Central memory CD4-positive, alpha-beta T cell (primary cell): ENCODE measurements at regions not wholly inside any gene's neighbourhood (a gene's known extent, or its start where the extent isn't known, plus 50 kb on each side); places are given as distances from the start of the nearest gene placed in this dataset.

ENCODE experiments used
- DNase-seq: peaks from one replicate; pipeline ENCODE4 v3.0.0; 2022

DNA sequence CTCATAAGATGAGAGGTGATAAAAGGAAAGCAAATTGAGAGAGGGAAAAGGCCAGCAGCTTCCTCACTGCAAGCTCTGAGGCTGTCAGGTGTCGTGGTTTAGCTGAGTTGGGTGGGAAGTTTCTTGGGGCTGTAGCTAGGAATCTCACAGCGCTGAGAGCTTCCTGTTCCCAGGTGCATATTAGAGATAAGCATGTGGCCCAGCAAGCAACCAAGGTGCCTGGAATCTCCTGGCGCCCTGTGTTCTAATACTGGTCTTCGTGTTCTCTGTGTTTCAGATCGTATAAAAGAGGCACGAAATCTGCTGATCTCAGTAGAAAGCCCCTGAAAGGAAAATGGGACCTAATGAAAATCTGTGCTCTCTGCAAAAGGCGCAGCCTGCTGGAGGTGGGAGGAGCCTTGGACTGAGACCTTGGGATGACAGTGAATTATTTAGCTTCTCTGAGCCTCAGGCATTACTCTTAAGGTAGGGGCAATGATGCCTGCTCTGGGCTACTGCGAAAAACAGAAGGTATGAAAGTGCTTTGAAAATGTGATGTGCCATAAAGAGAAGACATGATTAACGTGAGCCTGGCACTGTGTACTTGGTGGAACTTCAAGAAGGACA lies 499.9 kb downstream of the TBL1XR1 start:
- no peak for DNase-seq

DNA sequence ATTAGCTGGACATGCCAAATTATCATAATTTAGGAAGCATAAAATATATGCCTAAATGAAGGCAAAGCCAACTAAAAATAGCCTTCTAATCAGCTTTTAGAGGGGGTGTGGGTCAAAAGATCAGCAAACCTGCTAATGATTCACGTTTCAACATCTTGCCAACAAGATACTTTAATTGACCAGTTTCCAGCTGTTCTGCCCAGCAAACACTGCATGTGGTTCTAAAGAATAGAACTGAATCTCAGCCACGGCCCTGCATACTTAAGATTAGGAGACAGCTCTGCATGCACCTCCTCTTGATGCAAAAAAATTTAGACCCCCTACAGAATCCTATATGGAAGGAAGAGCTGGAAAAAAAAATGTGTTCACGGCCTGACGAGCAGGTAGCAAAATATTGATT lies 500.5 kb downstream of the TBL1XR1 start:
- no peak for DNase-seq

DNA sequence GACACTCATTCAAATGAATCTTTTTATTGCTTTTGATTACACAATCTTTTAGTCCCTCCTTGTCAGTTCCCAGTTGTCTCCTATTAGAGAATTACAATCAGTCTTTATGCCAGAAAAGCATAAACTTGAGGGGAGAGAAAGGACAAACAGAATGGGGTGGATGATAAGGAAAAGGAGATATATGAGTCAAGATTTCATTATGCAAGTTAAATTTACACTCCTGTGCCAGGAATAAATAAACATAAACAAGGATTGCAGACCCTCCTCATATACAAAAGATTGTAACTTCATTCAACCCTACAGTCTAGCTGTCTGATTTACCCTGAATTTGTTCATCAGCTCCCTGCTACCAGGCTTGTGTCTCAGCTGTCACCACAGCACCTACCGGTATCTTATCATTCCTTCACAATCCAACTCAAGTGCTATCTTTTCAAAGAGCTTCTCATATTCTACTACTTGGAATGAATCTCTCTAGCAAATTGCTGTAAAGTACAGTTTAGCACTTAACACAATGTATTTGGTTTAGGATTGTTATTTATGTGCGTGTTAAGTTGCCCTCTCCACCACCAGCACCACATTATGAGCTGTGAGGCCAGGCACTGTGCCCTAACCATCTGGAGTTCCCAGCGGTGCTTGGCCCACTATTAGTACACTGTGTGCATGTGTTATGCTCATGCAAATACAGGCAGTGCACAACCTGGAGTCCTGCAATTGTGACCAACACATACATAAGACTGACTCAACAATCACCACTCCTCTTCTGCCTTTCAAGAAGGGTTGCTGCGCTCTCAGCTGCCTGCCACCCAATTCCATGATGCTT lies 504.1 kb downstream of the TBL1XR1 start:
- DNase-seq = no peak

DNA sequence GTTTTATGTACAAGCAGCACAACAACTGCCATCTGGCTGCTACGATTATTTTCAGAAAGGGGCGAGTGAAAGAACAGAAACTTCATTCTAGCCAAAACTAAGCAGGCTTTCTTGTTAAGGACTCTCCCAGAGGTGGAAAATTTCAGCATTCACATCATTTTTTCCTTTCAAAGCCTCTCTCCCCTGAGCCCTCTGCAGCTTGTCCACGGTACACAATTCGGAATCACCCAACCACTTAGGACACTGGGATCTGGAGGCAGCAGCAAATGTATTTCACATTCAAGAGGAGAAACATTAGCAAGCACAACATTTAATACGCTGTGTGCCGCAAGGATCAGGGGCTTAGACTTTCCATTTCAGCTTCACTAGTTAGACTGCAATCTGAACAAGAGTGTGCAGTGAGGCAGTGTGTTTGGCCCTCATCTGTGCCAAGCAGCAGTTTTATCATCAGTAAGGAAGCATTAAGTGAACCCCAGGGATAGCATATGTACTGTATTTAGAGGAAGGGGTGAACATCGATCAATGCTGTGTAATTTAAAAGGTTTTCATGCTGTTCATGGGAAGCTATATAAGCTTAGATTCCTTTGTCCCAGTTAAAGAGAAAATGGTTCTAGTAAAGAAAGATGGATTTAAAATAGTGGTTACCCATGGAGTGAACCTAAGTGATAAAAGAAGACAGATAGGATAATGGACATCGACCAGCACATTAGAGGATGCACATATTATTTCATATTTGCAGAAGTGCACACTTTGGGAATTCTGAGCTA lies 504.9 kb downstream of the TBL1XR1 start:
- DNase-seq = no peak

DNA sequence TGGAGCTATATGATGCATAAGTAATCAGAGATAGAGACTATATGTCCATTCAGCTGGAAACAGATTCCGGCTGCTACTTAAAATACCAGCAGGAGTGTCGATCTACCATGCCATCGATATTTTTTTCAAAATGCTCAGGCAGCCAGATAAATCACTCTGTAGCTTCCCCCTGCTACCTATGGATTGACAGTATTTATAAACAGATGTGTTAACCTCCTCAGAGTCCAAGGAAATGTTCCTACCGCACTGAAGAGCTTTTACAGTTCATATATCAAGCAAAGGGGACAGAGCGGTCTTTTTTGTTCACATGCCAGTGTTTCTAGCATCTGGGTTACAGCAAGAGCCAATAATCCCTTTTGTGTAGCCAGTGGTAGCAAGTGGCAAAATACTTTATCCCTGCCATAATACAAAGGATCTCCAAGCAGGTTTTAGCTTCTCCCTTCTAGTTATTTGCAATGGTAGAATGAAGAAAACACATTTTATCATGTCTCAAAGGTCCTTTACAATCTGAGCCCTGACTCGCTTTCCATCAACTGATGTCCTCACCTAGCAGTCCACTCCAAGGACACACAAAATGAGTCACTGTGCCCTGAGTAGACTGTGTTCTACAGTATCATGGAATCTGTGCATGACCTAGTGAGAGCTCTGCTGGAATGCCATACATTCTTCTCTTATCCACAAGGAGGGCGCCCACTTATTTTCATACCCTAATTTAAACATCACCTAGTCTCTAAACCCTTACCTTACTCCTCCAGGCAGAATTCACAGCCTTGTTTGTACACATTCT lies 507.0 kb downstream of the TBL1XR1 start:
- DNase-seq = no peak

DNA sequence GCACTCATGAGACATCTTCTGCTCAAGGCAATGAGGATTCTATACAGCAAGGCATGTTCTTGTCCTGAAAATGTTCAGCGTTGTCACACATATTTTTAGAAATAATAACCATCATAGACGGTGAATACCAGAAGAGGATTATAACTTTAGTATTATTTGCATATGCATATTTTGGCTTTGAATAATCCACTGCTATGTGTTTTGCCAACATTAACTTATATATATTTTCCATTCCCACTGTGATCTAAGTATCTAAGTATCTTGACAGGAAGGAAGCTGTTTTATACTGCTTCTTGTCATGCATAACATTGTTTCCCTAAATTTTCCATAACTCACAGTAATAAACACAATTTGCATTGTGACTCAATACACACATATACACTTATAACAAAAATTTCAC lies 509.5 kb downstream of the TBL1XR1 start:
- no peak for DNase-seq

DNA sequence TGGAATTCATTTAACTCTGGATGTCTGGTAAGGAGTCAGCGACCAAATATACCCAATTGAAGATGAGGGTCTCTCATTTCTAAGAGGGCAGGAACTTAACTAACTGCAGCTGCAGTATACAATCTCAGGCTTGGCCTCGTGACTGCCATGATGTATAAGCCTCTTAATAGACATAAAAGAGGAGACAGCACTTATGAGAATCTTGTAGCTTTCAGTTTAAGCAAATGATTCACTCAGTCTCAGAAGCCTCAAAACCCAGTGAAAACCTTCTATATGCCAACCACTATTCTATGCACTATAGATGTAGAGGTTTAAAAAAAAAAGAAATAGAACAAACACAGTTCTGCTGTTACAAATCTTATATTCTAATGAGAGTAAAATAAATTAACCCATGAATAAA lies 513.9 kb downstream of the TBL1XR1 start:
- no peak for DNase-seq

DNA sequence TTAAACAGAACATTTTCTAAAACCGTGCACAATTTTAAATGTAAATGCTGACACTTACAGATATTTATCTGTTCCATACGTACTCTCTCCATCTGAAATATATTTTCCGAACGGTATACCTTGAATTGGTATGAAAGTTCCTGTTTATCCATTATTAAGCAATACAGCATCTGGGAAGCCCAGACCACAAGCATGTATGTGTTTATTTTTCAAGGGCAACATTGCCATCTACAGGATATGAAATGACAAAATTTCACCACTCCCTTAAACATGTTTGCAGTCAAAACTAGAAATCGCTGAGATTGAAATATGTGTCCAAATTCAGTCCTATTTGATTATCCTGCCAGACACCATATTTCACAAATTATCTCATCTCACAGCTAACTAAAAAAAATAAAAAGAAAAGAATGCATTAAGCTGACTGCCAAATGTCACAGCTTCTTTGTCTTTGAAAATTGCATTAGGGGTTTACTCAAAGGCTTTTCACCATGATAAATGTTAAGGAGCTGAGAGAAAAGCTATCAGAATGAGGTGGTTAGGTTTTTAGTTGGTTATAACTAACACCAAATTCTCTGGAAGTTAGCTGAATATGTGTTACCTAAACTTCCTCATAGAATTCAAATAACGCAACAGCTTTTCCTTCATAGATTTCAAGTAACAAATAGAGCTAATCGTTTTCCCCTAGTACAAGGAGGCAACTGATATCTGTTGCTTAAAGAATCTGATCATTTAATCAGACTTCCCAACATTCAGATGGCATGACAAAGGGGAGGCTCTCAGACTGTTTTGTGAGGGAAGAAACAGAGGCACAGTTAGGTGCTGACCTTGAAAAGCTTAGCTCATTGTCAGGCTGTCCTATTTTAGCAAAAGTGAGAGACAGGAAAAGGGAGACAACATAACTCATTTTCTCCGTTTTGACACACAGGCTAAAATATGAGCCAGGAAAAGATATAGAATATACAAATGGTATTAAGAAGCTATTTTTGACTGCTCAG lies 533.1 kb downstream of the TBL1XR1 start:
- DNase-seq = no peak

DNA sequence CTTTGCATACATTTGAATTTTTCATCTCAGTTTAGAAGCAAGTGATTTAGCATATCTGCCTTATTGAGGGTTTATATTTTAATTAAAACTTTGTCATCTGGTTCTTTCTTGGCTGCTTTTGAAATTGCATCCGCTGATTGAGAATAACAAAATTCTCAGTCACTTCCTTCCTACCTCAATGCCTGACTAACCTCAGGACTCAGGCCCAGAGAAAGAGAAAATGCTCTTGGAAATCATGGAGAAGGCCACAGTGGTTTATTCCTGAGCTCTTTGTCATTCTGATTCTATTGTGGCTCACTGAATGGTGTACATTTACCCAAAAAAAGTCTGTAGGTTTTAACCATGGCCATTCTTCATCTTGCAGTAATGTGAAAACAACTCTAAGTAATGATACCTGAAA lies 533.9 kb downstream of the TBL1XR1 start:
- no peak for DNase-seq

DNA sequence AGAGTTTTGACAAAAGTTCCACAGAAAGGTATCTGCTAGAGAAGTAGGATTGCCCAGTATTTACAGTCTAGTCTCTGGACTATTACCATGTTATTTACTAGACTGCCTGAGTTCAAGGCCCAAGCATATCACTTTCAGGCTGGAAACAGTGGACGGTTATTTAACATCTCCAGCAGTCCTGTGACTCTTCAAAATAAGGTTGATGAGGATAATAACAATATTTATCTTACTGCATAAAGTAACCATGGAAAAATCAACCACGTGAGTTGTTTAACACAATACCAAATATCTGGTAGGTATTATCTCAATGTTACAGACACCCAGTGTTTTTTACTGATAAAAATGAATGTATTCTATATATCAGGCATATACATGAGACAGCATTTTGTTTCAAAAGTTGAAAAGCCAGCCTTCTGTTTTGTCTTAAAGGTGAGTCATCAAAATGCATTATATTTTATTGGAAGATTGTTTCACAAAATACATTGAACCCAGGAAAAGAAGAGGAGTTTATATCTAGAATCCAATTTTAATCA lies 535.8 kb downstream of the TBL1XR1 start:
- DNase-seq = no peak

DNA sequence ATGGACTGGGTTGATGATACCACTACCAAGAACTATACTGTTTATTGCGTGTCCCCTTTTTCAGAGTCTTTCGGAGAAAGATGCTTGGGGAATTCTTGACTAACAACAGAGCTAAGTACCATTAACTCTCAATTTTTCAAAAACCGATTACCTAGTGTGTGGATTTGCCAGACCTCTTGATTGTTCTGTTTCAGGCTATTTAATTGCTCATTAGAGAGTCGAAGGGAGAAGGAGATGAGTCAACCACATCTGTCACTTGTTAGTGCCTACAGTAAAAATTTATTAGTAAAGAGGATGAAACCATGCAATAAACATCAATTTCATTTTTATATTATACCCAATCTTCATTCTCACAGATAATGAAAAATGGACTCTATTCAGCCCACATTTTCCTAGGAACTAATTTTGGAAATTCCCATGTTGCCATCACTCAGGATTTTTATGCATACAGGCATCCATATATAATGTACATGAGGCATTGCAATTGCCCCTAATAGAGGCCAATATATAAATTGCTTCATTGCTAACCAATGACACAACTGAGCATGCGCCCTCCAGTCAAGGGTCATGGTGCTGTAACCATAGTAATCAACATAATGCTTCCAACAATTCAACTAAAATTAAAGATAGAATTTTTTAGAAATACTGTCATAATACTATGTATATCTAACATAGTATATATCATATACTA lies 541.7 kb downstream of the TBL1XR1 start:
- DNase-seq = no peak

DNA sequence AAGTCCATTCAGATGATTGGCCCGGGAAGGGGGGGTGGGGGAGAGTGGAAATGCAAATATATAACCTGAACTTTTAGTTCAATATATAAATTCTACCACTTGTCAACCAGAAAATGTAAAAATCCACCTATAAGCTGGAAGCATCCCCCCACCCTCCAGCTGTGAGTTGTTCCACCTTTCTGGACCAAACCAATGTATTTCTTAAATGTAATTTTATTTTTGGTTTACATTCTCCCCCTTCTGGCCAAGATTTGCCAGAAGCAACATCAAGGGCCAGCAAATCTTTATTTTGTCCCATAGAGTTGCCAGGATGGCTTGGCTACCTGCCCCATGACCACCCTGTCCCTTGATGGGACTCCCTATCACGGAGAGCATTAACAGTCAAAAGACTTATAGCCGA lies 545.7 kb downstream of the TBL1XR1 start:
- no peak for DNase-seq

DNA sequence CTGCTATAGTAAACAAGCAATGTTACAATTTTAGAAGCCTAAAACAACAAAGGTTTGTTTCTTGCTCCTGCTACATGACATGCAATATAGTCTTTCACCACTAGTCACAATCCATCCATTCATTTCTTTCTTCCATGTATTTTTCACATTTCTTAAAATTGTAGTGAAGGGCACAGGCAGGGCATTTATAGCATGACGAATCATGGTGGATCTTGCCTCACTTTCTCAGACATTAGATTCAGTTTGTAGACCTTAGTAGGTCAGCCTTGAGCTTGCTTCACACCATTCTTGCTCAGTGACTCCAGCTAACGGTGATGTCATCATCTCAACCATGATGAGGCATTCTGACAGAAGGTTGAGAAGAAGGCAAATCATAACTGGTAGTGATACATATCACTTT lies 546.8 kb downstream of the TBL1XR1 start:
- no peak for DNase-seq

DNA sequence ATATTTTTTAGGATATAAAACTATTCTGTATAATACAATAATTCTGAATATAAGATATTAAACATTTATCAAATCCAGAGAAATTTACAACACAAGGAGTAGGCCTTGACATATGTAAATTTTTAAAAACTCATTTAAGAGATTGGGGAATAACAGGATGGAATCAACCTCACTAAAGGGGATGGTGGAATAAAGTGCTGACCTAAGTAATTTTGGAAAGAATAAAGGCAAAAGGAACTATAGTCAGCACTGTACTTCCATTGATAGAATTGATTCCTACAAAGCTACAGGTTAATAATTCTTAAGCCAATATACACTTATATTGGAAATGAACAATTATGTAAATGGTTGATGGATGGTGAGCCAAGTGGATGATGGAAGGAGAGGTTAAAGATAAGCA lies 549.3 kb downstream of the TBL1XR1 start:
- no peak for DNase-seq

DNA sequence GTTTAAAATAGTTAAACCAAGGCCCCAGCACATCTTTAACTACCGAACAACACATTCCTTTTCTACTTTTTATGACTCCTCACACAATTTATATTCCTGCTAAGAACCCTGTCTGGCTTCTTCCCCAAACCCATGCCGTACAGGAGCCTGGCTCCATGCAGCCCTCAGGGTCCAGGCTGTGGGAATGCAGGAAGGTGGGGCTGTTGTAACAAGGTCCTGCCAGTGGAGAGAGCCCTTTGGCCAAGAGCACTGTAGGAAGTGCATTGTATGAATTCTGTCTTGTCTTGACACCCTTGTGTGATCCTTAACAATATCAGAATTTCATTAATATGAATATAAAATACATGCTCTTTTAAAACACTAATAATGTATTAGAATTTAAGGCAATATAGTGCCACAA lies 563.8 kb downstream of the TBL1XR1 start:
- DNase-seq = no peak

DNA sequence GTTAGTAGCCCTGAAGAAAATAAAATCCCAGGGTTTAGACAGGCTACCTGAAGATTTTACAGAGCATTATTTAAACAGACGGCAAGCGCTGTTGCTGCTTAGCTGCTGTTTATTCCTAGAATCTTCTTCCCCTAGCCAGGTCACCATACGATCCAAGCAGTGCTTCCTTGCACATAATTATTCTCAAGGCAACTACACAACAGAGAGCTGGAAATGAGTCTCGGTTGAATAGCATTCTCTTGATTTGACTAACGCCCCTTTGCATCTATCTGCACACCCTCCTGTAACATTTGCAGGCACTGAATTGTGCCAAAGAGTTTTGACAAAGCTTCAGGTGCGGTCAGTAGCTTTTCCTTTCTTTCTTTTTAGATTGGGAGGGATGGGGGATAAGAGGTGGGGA lies 564.4 kb downstream of the TBL1XR1 start:
- no peak for DNase-seq

DNA sequence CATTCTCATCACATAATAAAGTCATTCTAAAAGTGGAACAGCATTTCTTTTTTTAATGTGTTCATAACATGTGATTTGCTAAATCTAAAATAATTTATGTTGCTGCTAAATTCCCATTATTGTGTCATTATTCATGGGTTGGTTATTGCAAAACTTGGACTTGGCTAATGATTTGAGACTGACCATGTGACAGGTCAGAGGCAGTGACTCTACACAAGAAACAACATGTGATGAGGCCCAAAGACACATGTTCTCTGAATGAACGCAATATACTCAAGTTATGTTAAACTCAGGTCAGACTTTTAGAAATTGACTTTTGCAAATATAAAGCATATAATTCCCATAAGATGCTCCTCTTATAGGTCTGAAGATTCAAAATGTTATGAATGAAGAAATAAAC lies 566.1 kb downstream of the TBL1XR1 start:
- DNase-seq = no peak

DNA sequence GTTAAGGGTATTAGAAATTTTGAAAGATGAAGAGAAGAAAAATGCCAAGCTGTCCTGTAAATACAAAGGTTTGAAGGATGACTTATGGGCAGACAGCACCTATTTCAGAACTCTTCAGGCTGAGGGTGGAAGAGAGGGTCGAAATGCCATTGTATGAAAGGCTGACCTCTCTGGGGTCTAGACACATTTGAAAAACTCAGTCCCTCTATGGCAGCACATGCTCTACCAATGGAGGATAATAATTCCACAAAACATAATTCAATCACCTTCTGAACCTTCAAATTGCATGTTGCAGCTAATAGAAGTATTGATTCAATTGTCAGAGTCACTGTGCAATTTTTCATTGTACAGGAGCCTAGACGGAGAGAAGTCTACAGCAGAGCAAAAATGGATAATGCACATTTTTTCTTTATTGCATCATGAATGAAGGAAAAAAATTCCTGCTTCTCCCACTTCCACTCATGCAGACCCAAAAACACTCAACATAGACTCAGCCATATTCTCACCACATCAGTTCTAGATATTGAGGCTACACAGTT lies 569.1 kb downstream of the TBL1XR1 start:
- no peak for DNase-seq

DNA sequence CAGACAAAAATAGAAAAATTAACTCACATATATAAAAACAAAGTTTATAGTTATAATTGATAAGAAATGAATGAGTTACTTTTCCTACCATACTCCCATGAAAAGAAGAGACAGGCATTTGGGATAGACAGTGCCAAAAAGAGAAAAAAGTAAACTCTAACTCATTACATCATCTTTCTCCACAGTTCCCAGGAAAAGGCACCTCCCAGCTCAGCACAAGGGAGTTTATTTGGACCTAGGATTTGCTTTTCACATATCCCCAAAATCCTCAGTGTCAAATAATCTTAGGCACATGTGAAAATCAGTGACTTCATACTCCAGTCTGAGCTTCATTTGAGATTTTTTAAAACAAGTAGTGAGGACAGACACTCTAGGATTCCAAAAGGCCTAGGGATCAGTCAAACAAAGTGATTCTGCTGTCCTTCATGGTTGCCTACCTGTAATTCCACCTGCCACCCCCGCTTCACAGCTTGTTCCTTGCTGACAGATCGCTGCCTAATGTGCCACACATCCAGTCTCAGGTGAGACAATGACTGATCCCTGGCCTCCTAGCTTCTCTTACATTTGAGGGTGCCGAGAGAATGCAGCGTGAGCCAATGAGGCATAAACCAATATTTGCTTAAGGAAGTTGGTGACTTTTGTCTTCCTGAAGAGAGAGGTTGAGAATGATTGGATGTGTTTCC lies 573.7 kb downstream of the TBL1XR1 start:
- DNase-seq = no peak

DNA sequence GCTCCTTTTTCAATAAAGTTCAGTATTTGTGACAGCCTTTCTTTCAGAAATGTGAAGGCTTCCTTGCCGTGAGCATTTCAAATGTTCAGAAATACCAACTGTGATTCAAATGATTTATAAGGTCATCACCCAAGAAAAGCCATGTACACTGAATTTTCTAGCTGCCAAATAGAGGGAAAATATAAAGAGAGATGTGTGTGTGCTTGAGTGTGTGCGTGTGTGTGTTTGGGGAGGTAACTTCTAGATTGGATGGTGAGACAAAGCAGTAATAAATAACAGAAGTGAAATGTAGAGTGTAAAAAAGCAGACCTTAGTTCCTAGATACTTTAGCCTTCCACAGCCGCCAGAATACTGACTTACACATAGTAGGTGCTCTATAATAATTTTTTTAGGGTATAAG lies 577.4 kb downstream of the TBL1XR1 start:
- no peak for DNase-seq
